ENCODE measurements at regions not wholly inside any gene's neighbourhood (a gene's known extent, or its start where the extent isn't known, plus 50 kb on each side); places are given as distances from the start of the nearest gene placed in this dataset.

- WGBS (ENCODE audit: insufficient coverage, insufficient replicate concordance, low lambda C conversion rate, missing lambda C conversion rate), result 22% methylated on average over 3 of the region's 3 CpGs
These were observed 288.1 kb upstream of the CELF4 start for GRCh38 chr18:37853706-37854105.

GRCh38 chr18:37852464-37852863 is 286.9 kb upstream of the CELF4 start:
- H3K27me3 ChIP-seq (replicated peaks in 1 of 2; ENCODE audit: control insufficient read depth in 2 of 2, insufficient read depth in 2 of 2, low read length in 1 of 2), result no peaks in the 10 kb centered on the region
- no peak overlapping the region for H3K4me3 ChIP-seq
- H3K4me1 ChIP-seq (ENCODE audit: control insufficient read depth, insufficient read depth, low read length), result no peaks in the 10 kb centered on the region
- no peaks in the 10 kb centered on the region for H4K20me1 ChIP-seq (ENCODE audit: control insufficient read depth, insufficient read depth)
- H2AFZ ChIP-seq (ENCODE audit: control insufficient read depth, low read depth, low read length), result no peak overlapping the region
- H3K79me2 ChIP-seq (ENCODE audit: control insufficient read depth, insufficient read depth, low read length), result no peaks in the 10 kb centered on the region
- intact Hi-C loops (cut with micrococcal nuclease; ENCODE audit: unreplicated experiment), result no loop called here
- RAD21 ChIA-PET (ENCODE audit: unreplicated experiment), result no interaction called here
- no peaks in the 10 kb centered on the region for H3K36me3 ChIP-seq (ENCODE audit: control insufficient read depth in 2 of 2, insufficient read depth in 2 of 2, low read length in 1 of 2)
- ATAC-seq (no peak), DNase-seq (ENCODE audit: low read depth, low spot score) (no peak), FAIRE-seq (no peak)
- no peak overlapping the region for H3K9ac ChIP-seq (ENCODE audit: control insufficient read depth, insufficient read depth, low read length)
- H3K9me3 ChIP-seq (replicated peaks; ENCODE audit: control insufficient read depth, insufficient read depth, low read length), result no peaks in the 10 kb centered on the region
- WGBS (ENCODE audit: insufficient coverage, insufficient replicate concordance, low lambda C conversion rate, missing lambda C conversion rate), result 0% methylated on average over 4 of the region's 4 CpGs
- POLR2A ChIA-PET, result no interaction called here
- no TSS peak for BruUV-seq (replicated peaks)
- in situ Hi-C loops (cut with MboI), result no loop called here
- H3K4me2 ChIP-seq (ENCODE audit: control insufficient read depth, insufficient read depth), result no peak overlapping the region
- CTCF ChIA-PET, result no interaction called here
- no peak for TF ChIP-seq LARP7 (IDR thresholded peaks at IDR 0.05)
- TF ChIP-seq PML (IDR thresholded peaks at IDR 0.05; ENCODE audit: low read length), result no peak
- TF ChIP-seq CHD4 (IDR thresholded peaks at IDR 0.05), result no peak
- no peak for TF ChIP-seq ZBTB11 (CRISPR knock-in tag; IDR thresholded peaks at IDR 0.05)
- TF ChIP-seq TCF12 (IDR thresholded peaks at IDR 0.05; ENCODE audit: low read depth, low read length), result no peak
- TF ChIP-seq POLR2A (IDR thresholded peaks at IDR 0.05; ENCODE audit: low read depth, low read length), result no peak
- no peak for TF ChIP-seq DPF2 (IDR thresholded peaks at IDR 0.05)
- no peak for TF ChIP-seq RAD51 (IDR thresholded peaks at IDR 0.05)
- TF ChIP-seq SIX5 (IDR thresholded peaks at IDR 0.05; ENCODE audit: low read depth, low read length, severe bottlenecking), result no peak
- H3K27ac ChIP-seq (ENCODE audit: control insufficient read depth, insufficient read depth), result no peak overlapping the region
- SMC1A ChIA-PET (ENCODE audit: uncharacterized antibody, unreplicated experiment), result no interaction called here

More at GRCh38 chr18:37853706-37854105, 288.1 kb upstream of the CELF4 start:
- BruUV-seq (replicated peaks), result no TSS peak
- H4K20me1 ChIP-seq (ENCODE audit: control insufficient read depth, insufficient read depth), result no peaks in the 10 kb centered on the region
- DNase-seq (ENCODE audit: low read depth, low spot score) (no peak), FAIRE-seq (no peak), ATAC-seq (no peak)
- ChIA-PET CTCF (interaction anchor here (0.7 kb wide), 1 partner anchor 51 kb away, joined by 3 read pairs; no protein-coding TSS in a partner anchor), RAD21 (ENCODE audit: unreplicated experiment) (no interaction called here), POLR2A (no interaction called here), SMC1A (ENCODE audit: uncharacterized antibody, unreplicated experiment) (no interaction called here)
- H3K4me2 ChIP-seq (ENCODE audit: control insufficient read depth, insufficient read depth), result no peak overlapping the region
- H3K9ac ChIP-seq (ENCODE audit: control insufficient read depth, insufficient read depth, low read length), result no peak overlapping the region
- H3K4me3 ChIP-seq, result no peak overlapping the region
- in situ Hi-C loops (cut with MboI) (no loop called here), intact Hi-C loops (cut with micrococcal nuclease; ENCODE audit: unreplicated experiment) (no loop called here)
- no peaks in the 10 kb centered on the region for H3K79me2 ChIP-seq (ENCODE audit: control insufficient read depth, insufficient read depth, low read length)
- H2AFZ ChIP-seq (ENCODE audit: control insufficient read depth, low read depth, low read length), result no peak overlapping the region
- H3K4me1 ChIP-seq (ENCODE audit: control insufficient read depth, insufficient read depth, low read length), result no peaks in the 10 kb centered on the region
- no peaks in the 10 kb centered on the region for H3K27me3 ChIP-seq (replicated peaks in 1 of 2; ENCODE audit: control insufficient read depth in 2 of 2, insufficient read depth in 2 of 2, low read length in 1 of 2)
- no peak overlapping the region for H3K27ac ChIP-seq (ENCODE audit: control insufficient read depth, insufficient read depth)
- H3K9me3 ChIP-seq (replicated peaks; ENCODE audit: control insufficient read depth, insufficient read depth, low read length), result no peaks in the 10 kb centered on the region
- no peaks in the 10 kb centered on the region for H3K36me3 ChIP-seq (ENCODE audit: control insufficient read depth in 2 of 2, insufficient read depth in 2 of 2, low read length in 1 of 2)
- TF ChIP-seq RB1 (IDR thresholded peaks at IDR 0.05; ENCODE audit: borderline replicate concordance), result no peak
- no peak for TF ChIP-seq BHLHE40 (IDR thresholded peaks at IDR 0.05; ENCODE audit: borderline replicate concordance in 1 of 2, low read depth in 2 of 2, low read length in 1 of 2)
- TF ChIP-seq RELA (IDR thresholded peaks at IDR 0.05; ENCODE audit: borderline replicate concordance, partially characterized antibody), result no peak
- no peak for TF ChIP-seq IKZF1 (conservative IDR thresholded peaks at IDR 0.05)
- no peak for TF ChIP-seq MTA2 (IDR thresholded peaks at IDR 0.05; ENCODE audit: low read depth)

Data from GM12878 (cell line).